Activated naive CD4-positive, alpha-beta T cell treated with anti-CD3 and anti-CD28 coated beads for 36 hours (primary cell): ENCODE measurements at regions not wholly inside any gene's neighbourhood (a gene's known extent, or its start where the extent isn't known, plus 50 kb on each side); places are given as distances from the start of the nearest gene placed in this dataset.
"Not testable (repeated sequence)": the region's sequence is repeated elsewhere in the genome, so short reads cannot be mapped to it uniquely, and the experiment has no call there.

Source experiments
- CTCF ChIA-PET: fragments of 350-600 bp; sonication (Branson Sonifier 250); formaldehyde crosslinking; loops from one replicate; lab custom pipeline; 2021; ENCODE audit warnings: antibody characterized with exemption; lab: Charles Lee
- DNase-seq: peaks from one replicate; pipeline ENCODE4 v3.0.0-alpha.2; 2020
- H3K27ac Mint-ChIP-seq: one replicate; pipeline ENCODE4 v1.8.0; 2021; ENCODE audit warnings: mild to moderate bottlenecking, mixed read lengths
- H3K27me3 Mint-ChIP-seq: one replicate; pipeline ENCODE4 v1.8.0; 2021; ENCODE audit warnings: low read depth, mixed read lengths
- H3K36me3 Mint-ChIP-seq: one replicate; pipeline ENCODE4 v1.8.0; 2021; ENCODE audit warnings: low read depth, mixed read lengths
- H3K4me1 Mint-ChIP-seq: one replicate; pipeline ENCODE4 v1.8.0; 2021; ENCODE audit warnings: low read depth, mixed read lengths
- H3K4me3 Mint-ChIP-seq: one replicate; pipeline ENCODE4 v1.8.0; 2021; ENCODE audit warnings: mild to moderate bottlenecking, moderate library complexity, mixed read lengths
- H3K9me3 Mint-ChIP-seq: one replicate; pipeline ENCODE4 v1.8.0; 2021; ENCODE audit warnings: mixed read lengths
- intact Hi-C: fragments of 100-400 bp; cut with micrococcal nuclease; formaldehyde crosslinking; loops from one replicate; pipeline ENCODE4 v1.15.1; 2023

- intact Hi-C loops: no loop called here
- no peaks in the 10 kb centered on the region for H3K4me1 Mint-ChIP-seq
- no peaks in the 10 kb centered on the region for H3K27me3 Mint-ChIP-seq
- H3K4me3 Mint-ChIP-seq: no peak overlapping the region
- H3K9me3 Mint-ChIP-seq: no peaks in the 10 kb centered on the region
- DNase-seq: no peak
- CTCF ChIA-PET: no interaction called here
- H3K36me3 Mint-ChIP-seq: no peaks in the 10 kb centered on the region
- H3K27ac Mint-ChIP-seq: no peak overlapping the region
Observed at GRCh38 chr19:21611659-21612402, 106.4 kb downstream of the ZNF429 start.

DNA sequence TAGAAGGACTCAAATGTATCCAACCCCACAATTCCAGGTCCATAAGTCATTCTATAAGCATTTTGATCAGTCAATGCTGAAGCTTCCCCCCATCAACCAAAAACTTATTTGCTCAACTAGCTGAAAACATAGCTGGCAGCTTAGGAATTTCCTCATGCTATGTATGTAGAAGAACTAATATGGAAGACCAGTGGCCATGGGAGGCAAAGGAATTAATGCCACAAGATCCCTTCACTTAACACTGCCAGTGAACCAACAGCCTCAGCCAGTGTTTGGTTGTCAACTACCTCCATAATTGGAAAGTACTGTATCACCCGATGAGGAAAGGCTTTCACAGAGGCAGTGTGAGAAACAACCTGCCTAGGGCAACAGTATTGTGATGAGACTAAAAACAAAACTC, 105.4 kb downstream of the ZNF429 start:
- no peaks in the 10 kb centered on the region for H3K36me3 Mint-ChIP-seq
- CTCF ChIA-PET: no interaction called here

DNA sequence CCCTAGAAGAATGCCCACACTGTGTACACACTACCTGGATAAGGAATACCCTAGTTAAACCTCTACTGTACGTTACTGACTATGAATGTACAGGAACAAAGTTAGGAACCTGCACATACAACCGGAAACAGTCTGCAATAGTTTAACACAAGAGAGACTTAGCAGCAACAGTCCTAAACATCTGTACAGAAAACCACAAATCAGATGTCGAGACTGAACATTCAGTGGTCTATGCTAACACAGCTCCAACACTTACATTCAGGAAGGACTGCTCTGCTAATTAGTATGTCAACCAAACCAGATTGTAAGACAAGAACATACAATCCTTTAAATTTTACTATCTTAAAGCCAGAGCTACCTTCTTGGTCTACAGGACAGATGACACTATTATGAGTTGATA, 104.9 kb downstream of the ZNF429 start:
- CTCF ChIA-PET: no interaction called here
- intact Hi-C loops: no loop called here
- Mint-ChIP-seq H3K27ac (no peak overlapping the region), H3K4me1 (no peaks in the 10 kb centered on the region), H3K9me3 (no peaks in the 10 kb centered on the region), H3K4me3 (no peak overlapping the region), H3K36me3 (no peaks in the 10 kb centered on the region), H3K27me3 (no peaks in the 10 kb centered on the region)
- DNase-seq: no peak

More for the DNA sequence above, 105.4 kb downstream of the ZNF429 start:
- Mint-ChIP-seq H3K27me3 (no peaks in the 10 kb centered on the region), H3K9me3 (no peaks in the 10 kb centered on the region), H3K4me3 (no peak overlapping the region), H3K27ac (no peak overlapping the region), H3K4me1 (no peaks in the 10 kb centered on the region)
- DNase-seq: no peak
- intact Hi-C loops: no loop called here

GRCh38 chr19:21608571-21608970, 103.2 kb downstream of the ZNF429 start:
- no peaks in the 10 kb centered on the region for H3K9me3 Mint-ChIP-seq
- intact Hi-C loops: no loop called here
- CTCF ChIA-PET: no interaction called here

DNA sequence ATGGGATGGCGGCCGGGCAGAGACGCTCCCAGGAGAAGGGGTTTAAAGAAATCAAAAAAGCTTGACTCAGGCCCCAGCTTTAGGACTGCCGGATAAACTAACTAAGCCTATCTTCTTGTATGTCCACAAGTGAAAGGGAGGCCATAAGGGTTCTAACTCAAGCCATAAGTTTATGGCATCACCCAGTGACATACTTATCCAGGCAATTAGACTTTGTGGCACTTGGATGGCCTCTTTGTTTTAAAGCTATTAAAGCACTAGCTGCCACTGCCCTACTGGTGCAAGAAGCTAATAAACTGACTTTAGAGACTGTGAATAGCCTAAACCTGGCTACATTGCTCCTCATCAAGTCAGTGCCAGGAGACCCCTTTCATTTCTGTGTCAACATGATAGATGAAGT, 102.0 kb downstream of the ZNF429 start:
- CTCF ChIA-PET: interaction anchor here (0.6 kb wide), 1 partner anchor 95 kb away, joined by 4 read pairs; no protein-coding TSS in a partner anchor
- Mint-ChIP-seq H3K9me3 (no peaks in the 10 kb centered on the region), H3K27me3 (no peaks in the 10 kb centered on the region), H3K36me3 (no peaks in the 10 kb centered on the region), H3K4me3 (no peak overlapping the region), H3K4me1 (peaks cover 22% of the 10 kb centered on the region), H3K27ac (no peak overlapping the region)
- DNase-seq: no peak
- intact Hi-C loops: no loop called here

More at GRCh38 chr19:21608571-21608970, 103.2 kb downstream of the ZNF429 start:
- Mint-ChIP-seq H3K4me3 (no peak overlapping the region), H3K27me3 (no peaks in the 10 kb centered on the region), H3K36me3 (no peaks in the 10 kb centered on the region), H3K4me1 (peaks cover 17% of the 10 kb centered on the region), H3K27ac (no peak overlapping the region)
- DNase-seq: no peak

GRCh38 chr19:21607011-21607410, 101.6 kb downstream of the ZNF429 start:
- intact Hi-C loops, H3K27ac Mint-ChIP-seq, H3K36me3 Mint-ChIP-seq, CTCF ChIA-PET, H3K4me3 Mint-ChIP-seq, DNase-seq, H3K27me3 Mint-ChIP-seq, H3K9me3 Mint-ChIP-seq: not testable (repeated sequence)
- peaks cover 22% of the 10 kb centered on the region for H3K4me1 Mint-ChIP-seq

GRCh38 chr19:21606326-21606725, 100.9 kb downstream of the ZNF429 start:
- H3K36me3 Mint-ChIP-seq, H3K9me3 Mint-ChIP-seq, intact Hi-C loops, CTCF ChIA-PET, DNase-seq, H3K27me3 Mint-ChIP-seq, H3K27ac Mint-ChIP-seq, H3K4me3 Mint-ChIP-seq: not testable (repeated sequence)
- H3K4me1 Mint-ChIP-seq: peaks cover 22% of the 10 kb centered on the region

DNA sequence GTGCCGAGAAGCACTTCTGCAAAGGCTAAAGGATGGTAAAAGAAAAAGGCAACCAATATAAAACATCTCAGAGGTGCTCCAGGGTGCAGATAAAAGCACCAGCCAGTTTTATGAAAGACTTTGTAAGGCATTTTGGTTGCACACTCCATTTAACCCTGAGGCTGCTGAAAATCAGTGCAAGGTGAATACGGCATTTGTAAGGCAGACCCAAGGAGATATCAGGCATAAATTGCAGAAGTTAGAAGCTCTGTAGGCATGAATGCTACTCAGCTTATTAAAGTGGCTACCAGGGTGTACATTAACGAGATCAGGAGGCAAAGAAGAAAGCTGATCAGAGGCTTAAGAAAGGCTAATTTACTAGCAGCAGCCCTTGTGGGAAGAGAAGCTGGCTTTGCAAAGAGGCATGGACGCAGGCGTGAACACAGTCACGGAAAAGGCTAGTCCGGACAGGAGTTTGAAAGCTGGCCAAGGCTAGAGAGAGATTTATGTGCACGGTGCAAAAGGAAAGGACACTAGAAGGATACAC, 99.6 kb downstream of the ZNF429 start:
- peak overlapping the region; percentile 78 for H3K4me3 Mint-ChIP-seq
- H3K27me3 Mint-ChIP-seq: no peaks in the 10 kb centered on the region
- peaks cover 22% of the 10 kb centered on the region for H3K4me1 Mint-ChIP-seq
- no peak for DNase-seq
- H3K9me3 Mint-ChIP-seq: no peaks in the 10 kb centered on the region
- peak overlapping the region; percentile 82 for H3K27ac Mint-ChIP-seq
- intact Hi-C loops: loop anchor here (2.0 kb wide), 2 partner anchors 36 to 100 kb away; partner anchors contain the start of gene ZNF429
- no peaks in the 10 kb centered on the region for H3K36me3 Mint-ChIP-seq
- CTCF ChIA-PET: interaction anchor here (1.0 to 1.1 kb wide), 2 partner anchors 10 to 94 kb away, joined by 4 read pairs; no protein-coding TSS in a partner anchor
